Kidney (tissue), 13 donors: ENCODE measurements at regions not wholly inside any gene's neighbourhood (a gene's known extent, or its start where the extent isn't known, plus 50 kb on each side); places are given as distances from the start of the nearest gene placed in this dataset.

ENCODE experiments used
- DNase-seq, 5 donors: peaks; one replicate each; pipeline ENCODE4 v3.0.0-alpha.2; 2013 to 2020
- FAIRE-seq: peaks from 2 replicates; lab custom pipeline; 2012; peaks lifted over from hg19 to GRCh38; lab: Jason Lieb, UNC
- H3K27ac ChIP-seq, 2 donors: one replicate each; pipeline ENCODE4 v1.7.0; 2013; ENCODE audit warnings: low read depth in 2 of 2, low read length in 2 of 2, inconsistent platforms in 1 of 2
- H3K27me3 ChIP-seq: one replicate; pipeline ENCODE4 v1.7.1; 2013; ENCODE audit warnings: low read length, inconsistent platforms; ENCODE audit not compliant: control insufficient read depth, insufficient read depth
- H3K36me3 ChIP-seq, 3 donors: one replicate each; pipeline versions ENCODE4 v1.7.0 to v1.7.1; 2013; ENCODE audit warnings: low read length in 3 of 3, control low read depth in 1 of 3, inconsistent platforms in 1 of 3; ENCODE audit not compliant: insufficient read depth in 3 of 3, control insufficient read depth in 2 of 3
- H3K4me1 ChIP-seq, 3 donors: one replicate each; pipeline versions ENCODE4 v1.7.0 to v1.7.1; 2013; ENCODE audit warnings: low read length in 3 of 3, inconsistent platforms in 1 of 3, low read depth in 1 of 3; ENCODE audit not compliant: control insufficient read depth in 2 of 3, insufficient read depth in 2 of 3
- H3K4me3 ChIP-seq, 3 donors: one replicate each; pipeline versions ENCODE4 v1.7.0 to v1.8.1; 2013; ENCODE audit warnings: low read length in 3 of 3, control low read depth in 1 of 3, inconsistent platforms in 1 of 3
- H3K9ac ChIP-seq, 3 donors: one replicate each; pipeline versions ENCODE4 v1.7.0 to v1.7.1; 2013; ENCODE audit warnings: low read length in 3 of 3, control low read depth in 1 of 3, inconsistent platforms in 1 of 3
- H3K9me3 ChIP-seq, 3 donors: one replicate each; pipeline versions ENCODE4 v1.7.0 to v1.7.1; 2013; ENCODE audit warnings: low read length in 3 of 3, control low read depth in 1 of 3, inconsistent platforms in 1 of 3; ENCODE audit not compliant: control insufficient read depth in 2 of 3, insufficient read depth in 1 of 3
- CTCF ChIP-seq: IDR thresholded peaks from 3 replicates; pipeline ENCODE4 v1.5.1; 2012; ENCODE audit warnings: mild to moderate bottlenecking, moderate library complexity, borderline replicate concordance; ENCODE audit not compliant: insufficient read depth; ENCODE audit errors: extremely low read depth
- intact Hi-C: fragments of 100-400 bp; cut with DNase I; formaldehyde crosslinking; loops from one replicate; pipeline ENCODE4 v1.11.1; 2022
- donor health status: control.
- donor health status: control.
- donor health status: control.
- donor health status: control.
- donor health status: control.
- donor health status: DM: yes; HTN: yes; CAD: no.
- donor health status: Normal renal cell carcinoma (clear cell type).

GRCh38 chr5:148903587-148903986 lies 77.2 kb downstream of the ADRB2 start:
- no peaks in the 10 kb centered on the region for H3K27me3 ChIP-seq
- DNase-seq (no peak), FAIRE-seq (no peak)
- no peaks in the 10 kb centered on the region for H3K36me3 ChIP-seq
- H3K9me3 ChIP-seq = no peaks in the 10 kb centered on the region
- H3K27ac ChIP-seq = no peak overlapping the region
- intact Hi-C loops = no loop called here
- no peaks in the 10 kb centered on the region for H3K4me1 ChIP-seq
- no peak for TF ChIP-seq CTCF
- H3K9ac ChIP-seq = no peak overlapping the region
- H3K4me3 ChIP-seq = no peak overlapping the region

DNA sequence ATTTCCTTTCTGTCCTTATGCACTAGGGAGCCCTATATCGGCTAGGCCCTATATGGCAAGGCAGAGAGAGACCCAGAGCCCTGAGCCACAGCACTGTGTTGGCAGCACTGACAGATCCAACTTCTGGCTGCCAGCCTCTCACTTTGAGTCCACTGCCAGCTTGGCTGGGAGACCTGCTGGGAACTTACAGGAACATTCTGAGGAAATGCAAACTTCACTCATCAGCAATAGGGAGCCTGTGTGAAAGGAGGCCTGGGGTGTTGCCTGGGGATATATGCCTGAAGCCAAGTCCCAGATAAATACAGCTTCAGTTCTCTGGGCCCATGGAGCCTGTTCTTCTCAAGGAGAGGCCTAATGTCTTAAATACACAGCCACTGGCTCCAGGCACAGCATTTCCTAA lies 78.0 kb downstream of the ADRB2 start:
- H3K9ac ChIP-seq = no peak overlapping the region
- TF ChIP-seq CTCF = no peak
- DNase-seq = no peak
- H3K27ac ChIP-seq = no peak overlapping the region
- intact Hi-C loops = no loop called here
- peaks cover 0 to 3% (median 0%) of the 10 kb centered on the region in 3 donors for H3K4me1 ChIP-seq
- no peaks in the 10 kb centered on the region for H3K27me3 ChIP-seq
- H3K4me3 ChIP-seq = no peak overlapping the region
- FAIRE-seq = no peak
- H3K36me3 ChIP-seq = no peaks in the 10 kb centered on the region
- no peaks in the 10 kb centered on the region for H3K9me3 ChIP-seq

GRCh38 chr5:148905541-148905940 lies 79.1 kb downstream of the ADRB2 start:
- FAIRE-seq = no peak
- Histone ChIP-seq H3K27me3 (no peaks in the 10 kb centered on the region), H3K4me1 (peaks cover 0 to 3% (median 0%) of the 10 kb centered on the region in 3 donors), H3K4me3 (no peak overlapping the region), H3K36me3 (no peaks in the 10 kb centered on the region), H3K27ac (no peak overlapping the region), H3K9ac (no peak overlapping the region), H3K9me3 (no peaks in the 10 kb centered on the region)
- DNase-seq = no peak
- TF ChIP-seq CTCF = no peak
- intact Hi-C loops = no loop called here

DNA sequence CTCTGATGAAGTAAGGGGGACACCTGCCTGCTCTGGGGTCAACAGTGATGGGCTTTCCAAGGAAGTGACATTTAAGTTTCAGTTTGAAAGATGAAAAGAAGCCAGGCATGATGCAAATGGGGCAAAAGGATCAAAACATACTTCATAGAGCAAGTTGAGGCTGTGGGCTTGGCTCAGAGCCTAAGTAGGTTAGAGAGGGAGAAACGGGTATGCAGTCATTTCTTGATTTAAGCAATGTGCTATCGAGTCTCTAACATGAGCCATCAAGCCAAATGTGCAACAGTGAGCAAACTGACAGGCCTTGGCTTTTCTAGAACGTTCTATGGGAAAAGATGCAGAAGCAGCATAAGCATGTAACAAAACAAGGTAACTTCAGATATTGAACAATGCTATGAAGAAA lies 80.6 kb downstream of the ADRB2 start:
- H3K9ac ChIP-seq = no peak overlapping the region
- intact Hi-C loops = no loop called here
- no peak overlapping the region for H3K27ac ChIP-seq
- TF ChIP-seq CTCF = no peak
- H3K4me3 ChIP-seq = no peak overlapping the region
- no peaks in the 10 kb centered on the region for H3K36me3 ChIP-seq
- no peaks in the 10 kb centered on the region for H3K9me3 ChIP-seq
- no peak for DNase-seq
- no peak for FAIRE-seq
- no peaks in the 10 kb centered on the region for H3K27me3 ChIP-seq
- peaks cover 0 to 3% (median 0%) of the 10 kb centered on the region in 3 donors for H3K4me1 ChIP-seq
